ENCODE measurements at regions not wholly inside any gene's neighbourhood (a gene's known extent, or its start where the extent isn't known, plus 50 kb on each side); places are given as distances from the start of the nearest gene placed in this dataset.

DNA sequence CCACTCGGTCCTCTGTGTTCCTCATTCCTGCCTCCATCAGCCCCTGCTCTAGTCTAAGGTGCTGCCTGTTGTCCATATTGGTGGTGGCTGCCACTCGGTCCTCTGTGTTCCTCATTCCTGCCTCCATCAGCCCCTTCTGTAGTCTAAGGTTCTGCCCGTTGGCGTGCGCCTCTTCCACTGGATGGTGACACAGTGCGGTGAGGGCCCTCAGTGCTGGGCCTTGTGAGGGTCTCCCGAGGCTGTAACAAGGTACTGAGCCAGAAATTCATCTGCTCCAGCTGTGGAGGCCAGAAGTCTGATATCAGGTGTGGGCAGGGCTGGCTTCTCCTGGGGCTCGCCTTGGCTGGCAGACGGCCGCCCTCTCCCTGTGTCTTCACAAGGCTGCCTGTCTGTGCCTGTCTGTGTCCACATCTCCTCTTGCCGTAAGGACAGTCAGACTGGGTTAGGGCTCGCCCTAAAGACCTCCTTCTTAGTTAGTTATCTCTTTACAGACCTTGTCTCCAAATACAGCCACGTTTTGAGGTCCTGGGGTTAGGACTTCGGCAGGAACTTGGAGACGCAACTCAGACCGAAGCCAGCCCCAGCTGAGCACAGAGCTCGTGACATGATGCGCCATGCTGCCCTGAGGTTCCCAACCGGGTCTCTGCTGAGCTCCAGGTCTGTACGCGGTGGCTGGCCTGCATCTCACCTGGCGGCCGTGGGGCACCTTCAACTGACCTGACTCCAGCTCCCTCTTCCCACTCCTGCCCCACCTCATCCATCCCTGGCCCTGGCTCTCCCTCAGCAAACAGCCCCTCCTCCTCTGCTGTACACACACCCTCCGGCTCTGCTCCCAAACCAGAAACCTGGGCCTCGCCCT, 181.4 kb upstream of the SHH start:
- intact Hi-C loops (cut with micrococcal nuclease; ENCODE audit: unreplicated experiment): no loop called here
- no TSS peak for BruUV-seq (replicated peaks)
- Histone ChIP-seq H3K4me1 (ENCODE audit: insufficient read depth, low read length, poor library complexity, severe bottlenecking) (no peaks in the 10 kb centered on the region), H3K36me3 (ENCODE audit: insufficient read depth, low read length, poor library complexity, severe bottlenecking) (no peaks in the 10 kb centered on the region), H3K4me3 (ENCODE audit: low read depth, low read length, poor library complexity, severe bottlenecking) (no peak overlapping the region), H3K27ac (ENCODE audit: low read depth, low read length, poor library complexity, severe bottlenecking) (no peak overlapping the region), H3K9me3 (ENCODE audit: low read depth, low read length, poor library complexity, severe bottlenecking) (no peaks in the 10 kb centered on the region), H3K27me3 (replicated peaks; ENCODE audit: insufficient read depth, low read depth, low read length, poor library complexity) (peaks cover 10% of the 10 kb centered on the region)
- POLR2A ChIA-PET (ENCODE audit: low non-redundant PET): no interaction called here
- CTCF ChIA-PET: no interaction called here
- TF ChIP-seq EZH2 (IDR thresholded peaks at IDR 0.05; ENCODE audit: borderline replicate concordance, low read depth, low read length, poor library complexity, severe bottlenecking): no peak
- TF ChIP-seq, protein P1, sequence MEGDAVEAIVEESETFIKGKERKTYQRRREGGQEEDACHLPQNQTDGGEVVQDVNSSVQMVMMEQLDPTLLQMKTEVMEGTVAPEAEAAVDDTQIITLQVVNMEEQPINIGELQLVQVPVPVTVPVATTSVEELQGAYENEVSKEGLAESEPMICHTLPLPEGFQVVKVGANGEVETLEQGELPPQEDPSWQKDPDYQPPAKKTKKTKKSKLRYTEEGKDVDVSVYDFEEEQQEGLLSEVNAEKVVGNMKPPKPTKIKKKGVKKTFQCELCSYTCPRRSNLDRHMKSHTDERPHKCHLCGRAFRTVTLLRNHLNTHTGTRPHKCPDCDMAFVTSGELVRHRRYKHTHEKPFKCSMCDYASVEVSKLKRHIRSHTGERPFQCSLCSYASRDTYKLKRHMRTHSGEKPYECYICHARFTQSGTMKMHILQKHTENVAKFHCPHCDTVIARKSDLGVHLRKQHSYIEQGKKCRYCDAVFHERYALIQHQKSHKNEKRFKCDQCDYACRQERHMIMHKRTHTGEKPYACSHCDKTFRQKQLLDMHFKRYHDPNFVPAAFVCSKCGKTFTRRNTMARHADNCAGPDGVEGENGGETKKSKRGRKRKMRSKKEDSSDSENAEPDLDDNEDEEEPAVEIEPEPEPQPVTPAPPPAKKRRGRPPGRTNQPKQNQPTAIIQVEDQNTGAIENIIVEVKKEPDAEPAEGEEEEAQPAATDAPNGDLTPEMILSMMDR (conservative IDR thresholded peaks at IDR 0.05; ENCODE audit: low read depth, low read length): no peak
- DNase-seq (ENCODE audit: low spot score): no peak

DNA sequence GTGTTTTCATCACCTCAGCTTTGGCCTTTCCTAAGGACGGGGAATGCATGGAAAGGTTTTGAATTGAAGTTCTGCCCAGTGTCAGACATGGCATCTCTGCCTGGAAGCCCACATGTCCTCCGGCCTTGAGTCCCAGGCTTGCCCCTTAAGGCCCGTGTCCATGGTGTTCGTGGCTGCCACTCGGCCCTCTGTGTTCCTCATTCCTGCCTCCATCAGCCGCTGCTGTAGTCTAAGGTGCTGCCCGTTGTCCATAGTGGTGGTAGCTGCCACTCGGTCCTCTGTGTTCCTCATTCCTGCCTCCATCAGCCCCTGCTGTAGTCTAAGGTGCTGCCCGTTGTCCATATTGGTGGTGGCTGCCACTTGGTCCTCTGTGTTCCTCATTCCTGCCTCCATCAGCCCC, 180.7 kb upstream of the SHH start:
- H3K27ac ChIP-seq (ENCODE audit: low read depth, low read length, poor library complexity, severe bottlenecking): no peak overlapping the region
- BruUV-seq (replicated peaks): no TSS peak
- ChIA-PET CTCF (no interaction called here), POLR2A (ENCODE audit: low non-redundant PET) (no interaction called here)
- no peak for TF ChIP-seq EZH2 (IDR thresholded peaks at IDR 0.05; ENCODE audit: borderline replicate concordance, low read depth, low read length, poor library complexity, severe bottlenecking)
- TF ChIP-seq, protein P1 (conservative IDR thresholded peaks at IDR 0.05; ENCODE audit: low read depth, low read length): no peak
- no peak overlapping the region for H3K4me3 ChIP-seq (ENCODE audit: low read depth, low read length, poor library complexity, severe bottlenecking)
- intact Hi-C loops (cut with micrococcal nuclease; ENCODE audit: unreplicated experiment): no loop called here
- H3K27me3 ChIP-seq (replicated peaks; ENCODE audit: insufficient read depth, low read depth, low read length, poor library complexity): peaks cover 14% of the 10 kb centered on the region
- no peaks in the 10 kb centered on the region for H3K4me1 ChIP-seq (ENCODE audit: insufficient read depth, low read length, poor library complexity, severe bottlenecking)
- H3K9me3 ChIP-seq (ENCODE audit: low read depth, low read length, poor library complexity, severe bottlenecking): no peaks in the 10 kb centered on the region
- H3K36me3 ChIP-seq (ENCODE audit: insufficient read depth, low read length, poor library complexity, severe bottlenecking): no peaks in the 10 kb centered on the region
- DNase-seq (ENCODE audit: low spot score): no peak

DNA sequence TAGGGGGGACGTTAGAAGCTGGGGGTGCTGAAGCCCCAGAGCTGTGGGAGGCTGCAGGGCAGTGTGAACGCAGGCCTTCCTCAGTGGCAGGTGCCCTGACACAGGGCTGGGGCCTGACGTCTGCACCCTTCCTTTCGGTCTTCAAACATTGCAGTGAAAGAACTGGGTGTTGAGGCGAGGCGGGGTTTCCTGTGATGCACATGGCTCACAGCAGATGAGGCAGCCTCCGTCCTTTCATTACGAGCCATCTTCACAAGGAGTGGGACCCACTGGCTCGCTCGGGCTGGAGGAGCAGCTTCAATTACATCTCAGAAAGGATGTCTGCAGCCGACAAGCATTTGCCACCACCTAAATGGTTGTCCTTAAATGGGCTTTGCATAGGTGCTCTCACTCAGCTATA, 180.3 kb upstream of the SHH start:
- no TSS peak for BruUV-seq (replicated peaks)
- H3K27ac ChIP-seq (ENCODE audit: low read depth, low read length, poor library complexity, severe bottlenecking): no peak overlapping the region
- H3K36me3 ChIP-seq (ENCODE audit: insufficient read depth, low read length, poor library complexity, severe bottlenecking): no peaks in the 10 kb centered on the region
- no peak for DNase-seq (ENCODE audit: low spot score)
- no peak overlapping the region for H3K4me3 ChIP-seq (ENCODE audit: low read depth, low read length, poor library complexity, severe bottlenecking)
- H3K9me3 ChIP-seq (ENCODE audit: low read depth, low read length, poor library complexity, severe bottlenecking): no peaks in the 10 kb centered on the region
- TF ChIP-seq, protein P1 (conservative IDR thresholded peaks at IDR 0.05; ENCODE audit: low read depth, low read length): no peak
- no peak for TF ChIP-seq EZH2 (IDR thresholded peaks at IDR 0.05; ENCODE audit: borderline replicate concordance, low read depth, low read length, poor library complexity, severe bottlenecking)
- ChIA-PET CTCF (no interaction called here), POLR2A (ENCODE audit: low non-redundant PET) (no interaction called here)
- H3K4me1 ChIP-seq (ENCODE audit: insufficient read depth, low read length, poor library complexity, severe bottlenecking): no peaks in the 10 kb centered on the region
- intact Hi-C loops (cut with micrococcal nuclease; ENCODE audit: unreplicated experiment): no loop called here
- peaks cover 14% of the 10 kb centered on the region for H3K27me3 ChIP-seq (replicated peaks; ENCODE audit: insufficient read depth, low read depth, low read length, poor library complexity)
